ENCODE measurements at regions not wholly inside any gene's neighbourhood (a gene's known extent, or its start where the extent isn't known, plus 50 kb on each side); places are given as distances from the start of the nearest gene placed in this dataset.

- CTCF ChIA-PET, result interaction anchor here (0.8 kb wide), 1 partner anchor 678 kb away, joined by 3 read pairs; no protein-coding TSS in a partner anchor
Observed at GRCh38 chr12:77687321-77687720, 143.4 kb upstream of the NAV3 start.

GRCh38 chr12:77686760-77687159 lies 143.9 kb upstream of the NAV3 start:
- ChIA-PET CTCF (interaction anchor here (0.8 kb wide), 1 partner anchor 677 kb away, joined by 3 read pairs; no protein-coding TSS in a partner anchor), POLR2A (no interaction called here)
- no peak overlapping the region for H3K27ac ChIP-seq
- no peaks in the 10 kb centered on the region for H3K4me1 ChIP-seq
- no peak overlapping the region for H3K4me3 ChIP-seq
- TF ChIP-seq RAD21 (conservative IDR thresholded peaks at IDR 0.05 in 1 of 2, IDR thresholded peaks at IDR 0.05 in 1 of 2) (peak in 1 of 2 experiments; percentile 15; a peak in 1 of 5 replicates), EHF (CRISPR knock-in tag; IDR thresholded peaks at IDR 0.05) (no peak)
- H3K4me2 ChIP-seq, result no peak overlapping the region
- FAIRE-seq (no peak), DNase-seq (ENCODE audit: low read depth in 1 of 2, low spot score in 1 of 2) (no peak), ATAC-seq (no peak)
- WGBS (ENCODE audit: missing lambda C conversion rate), result 26% methylated on average over 2 of the region's 2 CpGs
- H3K9me3 ChIP-seq, result no peaks in the 10 kb centered on the region

More at GRCh38 chr12:77687321-77687720, 143.4 kb upstream of the NAV3 start:
- ATAC-seq (no peak), FAIRE-seq (no peak), DNase-seq (ENCODE audit: low read depth in 1 of 2, low spot score in 1 of 2) (no peak)
- TF ChIP-seq RAD21 (conservative IDR thresholded peaks at IDR 0.05 in 1 of 2, IDR thresholded peaks at IDR 0.05 in 1 of 2), result no peak
- Histone ChIP-seq H3K4me3 (no peak overlapping the region), H3K27ac (no peak overlapping the region), H3K9me3 (no peaks in the 10 kb centered on the region), H3K4me2 (no peak overlapping the region), H3K4me1 (no peaks in the 10 kb centered on the region)
- POLR2A ChIA-PET, result no interaction called here
- WGBS (ENCODE audit: missing lambda C conversion rate), result 28% methylated on average over 3 of the region's 3 CpGs

GRCh38 chr12:77685901-77686300 lies 144.8 kb upstream of the NAV3 start:
- TF ChIP-seq CEBPB (IDR thresholded peaks at IDR 0.05) (no peak), ZFP36 (IDR thresholded peaks at IDR 0.05; ENCODE audit: borderline replicate concordance, partially characterized antibody) (no peak), CBX2 (IDR thresholded peaks at IDR 0.05; ENCODE audit: borderline replicate concordance, low read depth) (no peak), REST (IDR thresholded peaks at IDR 0.05) (no peak), NPAS2 (CRISPR knock-in tag; IDR thresholded peaks at IDR 0.05; ENCODE audit: borderline replicate concordance) (no peak), RAD21 (conservative IDR thresholded peaks at IDR 0.05 in 1 of 2, IDR thresholded peaks at IDR 0.05 in 1 of 2) (no peak)
- POLR2A ChIA-PET, result no interaction called here
- H3K4me2 ChIP-seq, result no peak overlapping the region
- ATAC-seq (no peak), DNase-seq (ENCODE audit: low read depth in 1 of 2, low spot score in 1 of 2) (no peak), FAIRE-seq (no peak)
- H3K4me1 ChIP-seq, result no peaks in the 10 kb centered on the region
- no peak overlapping the region for H3K4me3 ChIP-seq
- H3K27ac ChIP-seq, result no peak overlapping the region
- WGBS (ENCODE audit: missing lambda C conversion rate), result 74% methylated on average over 2 of the region's 2 CpGs
- no peaks in the 10 kb centered on the region for H3K9me3 ChIP-seq
- CTCF ChIA-PET, result interaction anchor here (0.7 to 1.5 kb wide), 9 partner anchors 18 to 675 kb away, joined by 3 to 5 read pairs (median 4); no protein-coding TSS in a partner anchor

- DNase-seq (ENCODE audit: low read depth in 1 of 2, low spot score in 1 of 2) (peak; percentile 13 to 76), FAIRE-seq (no peak), ATAC-seq (peak; percentile 87 to 88)
- 3% methylated on average over 6 of the region's 6 CpGs for WGBS (ENCODE audit: missing lambda C conversion rate)
- Histone ChIP-seq H3K9me3 (no peaks in the 10 kb centered on the region), H3K4me2 (peak overlapping the region; percentile 7; the same call in 1 of the 3 replicates), H3K27ac (no peak overlapping the region), H3K4me1 (no peaks in the 10 kb centered on the region), H3K4me3 (no peak overlapping the region)
- CTCF ChIA-PET, result interaction anchor here (0.7 to 1.5 kb wide), 11 partner anchors 10 to 675 kb away, joined by 3 to 5 read pairs (median 4); no protein-coding TSS in a partner anchor
- POLR2A ChIA-PET, result no interaction called here
- peak; percentile 74 for TF ChIP-seq SMC3 (IDR thresholded peaks at IDR 0.05)
- TF ChIP-seq HOXB5 (CRISPR knock-in tag; IDR thresholded peaks at IDR 0.05), result no peak
- TF ChIP-seq RAD21 (conservative IDR thresholded peaks at IDR 0.05 in 1 of 2, IDR thresholded peaks at IDR 0.05 in 1 of 2), result peak; percentile 59 to 63
- TF ChIP-seq CTCF (IDR thresholded peaks at IDR 0.05), result peak; percentile 66
Observed at GRCh38 chr12:77685112-77685511, 145.6 kb upstream of the NAV3 start.

Measured in A549 (cell line).